A549 (cell line): ENCODE measurements at regions not wholly inside any gene's neighbourhood (a gene's known extent, or its start where the extent isn't known, plus 50 kb on each side); places are given as distances from the start of the nearest gene placed in this dataset.

Source experiments
- CTCF ChIP-seq: fragments of >200 bp; sonication (Bioruptor Twin); formaldehyde crosslinking; IDR thresholded peaks from 3 replicates; pipeline ENCODE4 v1.5.1; 2016
- ELK1 ChIP-seq: fragments of 150-350 bp; IDR thresholded peaks from 2 replicates; pipeline ENCODE4 v1.6.1; 2014; ENCODE audit warnings: low read depth, mild to moderate bottlenecking, low read length
- EP300 ChIP-seq, 2 experiments: fragments of >200 bp; sonication (Bioruptor Twin); formaldehyde crosslinking; IDR thresholded peaks; 2 replicates in 1 of 2; 3 replicates in 1 of 2; pipeline ENCODE4 v1.6.1; 2016 to 2017
- RAD21 ChIP-seq, 2 experiments: fragments of >200 bp in 1 of 2; sonication (Bioruptor Twin) in 1 of 2; formaldehyde crosslinking in 1 of 2; IDR thresholded peaks in 1 of 2; conservative IDR thresholded peaks in 1 of 2; 2 replicates in 1 of 2; 3 replicates in 1 of 2; pipeline ENCODE4 v1.6.1; 2012 to 2018; ENCODE audit warnings: inconsistent platforms in 1 of 2
- REST ChIP-seq: fragments of 200-600 bp; sonication (generic); IDR thresholded peaks from 2 replicates; pipeline ENCODE4 v1.6.1; 2016; ENCODE audit warnings: antibody characterized with exemption, mild to moderate bottlenecking, moderate library complexity
- USF2 ChIP-seq: fragments of 450-650 bp; IDR thresholded peaks from 2 replicates; pipeline ENCODE4 v1.6.1; 2014; ENCODE audit warnings: antibody characterized with exemption

- TF ChIP-seq EP300 (IDR thresholded peaks at IDR 0.05) = no peak
- TF ChIP-seq CTCF = no peak
- no peak for TF ChIP-seq USF2
- TF ChIP-seq RAD21 (conservative IDR thresholded peaks at IDR 0.05 in 1 of 2, IDR thresholded peaks at IDR 0.05 in 1 of 2) = no peak
- no peak for TF ChIP-seq REST
- no peak for TF ChIP-seq ELK1
Measured at GRCh38 chr10:88157981-88158465, 294.6 kb downstream of the PTEN start.
